ENCODE measurements at regions not wholly inside any gene's neighbourhood (a gene's known extent, or its start where the extent isn't known, plus 50 kb on each side); places are given as distances from the start of the nearest gene placed in this dataset.

DNA sequence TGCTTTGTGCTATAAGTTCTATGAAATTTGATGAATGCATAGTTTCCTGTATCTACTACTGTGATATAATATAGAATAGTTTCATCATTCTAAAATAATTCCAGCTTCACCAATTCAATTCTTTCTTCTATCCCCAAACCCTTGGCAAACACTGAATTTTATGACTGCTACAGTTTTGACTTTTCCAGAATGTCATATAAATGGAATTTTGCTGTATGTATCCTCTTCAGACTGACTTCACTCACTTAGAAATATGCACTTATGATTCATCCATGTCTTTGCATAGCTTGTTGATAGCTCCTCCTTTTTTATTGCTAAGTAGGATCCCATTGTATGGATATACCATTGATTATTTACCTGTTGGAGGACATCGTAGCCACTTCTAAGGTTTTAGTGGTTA, 89.1 kb upstream of the HS3ST3A1 start:
- TF ChIP-seq, protein P1, sequence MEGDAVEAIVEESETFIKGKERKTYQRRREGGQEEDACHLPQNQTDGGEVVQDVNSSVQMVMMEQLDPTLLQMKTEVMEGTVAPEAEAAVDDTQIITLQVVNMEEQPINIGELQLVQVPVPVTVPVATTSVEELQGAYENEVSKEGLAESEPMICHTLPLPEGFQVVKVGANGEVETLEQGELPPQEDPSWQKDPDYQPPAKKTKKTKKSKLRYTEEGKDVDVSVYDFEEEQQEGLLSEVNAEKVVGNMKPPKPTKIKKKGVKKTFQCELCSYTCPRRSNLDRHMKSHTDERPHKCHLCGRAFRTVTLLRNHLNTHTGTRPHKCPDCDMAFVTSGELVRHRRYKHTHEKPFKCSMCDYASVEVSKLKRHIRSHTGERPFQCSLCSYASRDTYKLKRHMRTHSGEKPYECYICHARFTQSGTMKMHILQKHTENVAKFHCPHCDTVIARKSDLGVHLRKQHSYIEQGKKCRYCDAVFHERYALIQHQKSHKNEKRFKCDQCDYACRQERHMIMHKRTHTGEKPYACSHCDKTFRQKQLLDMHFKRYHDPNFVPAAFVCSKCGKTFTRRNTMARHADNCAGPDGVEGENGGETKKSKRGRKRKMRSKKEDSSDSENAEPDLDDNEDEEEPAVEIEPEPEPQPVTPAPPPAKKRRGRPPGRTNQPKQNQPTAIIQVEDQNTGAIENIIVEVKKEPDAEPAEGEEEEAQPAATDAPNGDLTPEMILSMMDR (IDR thresholded peaks at IDR 0.05; ENCODE audit: extremely low read depth in 1 of 2, insufficient read depth in 1 of 2, low read depth in 1 of 2, low read length in 2 of 2), result no peak
- TF ChIP-seq POLR2A (IDR thresholded peaks at IDR 0.05; ENCODE audit: low read depth, low read length) (no peak), GATA2 (IDR thresholded peaks at IDR 0.05; ENCODE audit: insufficient read depth, insufficient read length, low read depth, low read length) (no peak), JUN (IDR thresholded peaks at IDR 0.05; ENCODE audit: borderline replicate concordance, insufficient read depth, insufficient read length, low read depth) (no peak), EZH2 (IDR thresholded peaks at IDR 0.05; ENCODE audit: borderline replicate concordance, low read depth, low read length, severe bottlenecking) (no peak), MYC (IDR thresholded peaks at IDR 0.05; ENCODE audit: low read depth, low read length) (no peak), POLR2AphosphoS5 (IDR thresholded peaks at IDR 0.05; ENCODE audit: insufficient read depth, low read depth, low read length) (no peak), MAX (IDR thresholded peaks at IDR 0.05; ENCODE audit: insufficient read depth, insufficient read length) (no peak)

Measured in endothelial cell of umbilical vein (primary cell).